Nephron (organoid): ENCODE measurements at regions not wholly inside any gene's neighbourhood (a gene's known extent, or its start where the extent isn't known, plus 50 kb on each side); places are given as distances from the start of the nearest gene placed in this dataset.

ENCODE experiments used
- H3K27ac Mint-ChIP-seq, 3 experiments: 2 replicates each; pipeline ENCODE4 v1.8.0; 2020; ENCODE audit warnings: mixed read lengths in 3 of 3, mild to moderate bottlenecking in 2 of 3, moderate library complexity in 1 of 3
- H3K27me3 Mint-ChIP-seq: 2 replicates; pipeline ENCODE4 v1.8.0; 2021; ENCODE audit warnings: low read depth, mild to moderate bottlenecking, moderate library complexity, mixed read lengths
- H3K36me3 Mint-ChIP-seq: 2 replicates; pipeline ENCODE4 v1.8.0; 2020; ENCODE audit warnings: low read depth, mixed read lengths
- H3K4me1 Mint-ChIP-seq: 2 replicates; pipeline ENCODE4 v1.8.0; 2020; ENCODE audit warnings: mixed read lengths
- H3K4me3 Mint-ChIP-seq, 3 experiments: 2 replicates each; pipeline ENCODE4 v1.8.0; 2020; ENCODE audit warnings: mild to moderate bottlenecking in 3 of 3, mixed read lengths in 3 of 3, moderate library complexity in 2 of 3
- H3K9me3 Mint-ChIP-seq: 2 replicates; pipeline ENCODE4 v1.8.0; 2020; ENCODE audit warnings: mixed read lengths
- TF ChIP-seq, protein P1 (sequence below), 3 experiments: fragments of 200-600 bp; sonication (generic); IDR thresholded peaks; one replicate each; pipeline ENCODE4 v1.5.0; 2021; ENCODE audit warnings: antibody characterized with exemption in 3 of 3; ENCODE audit not compliant: unreplicated experiment in 3 of 3

DNA sequence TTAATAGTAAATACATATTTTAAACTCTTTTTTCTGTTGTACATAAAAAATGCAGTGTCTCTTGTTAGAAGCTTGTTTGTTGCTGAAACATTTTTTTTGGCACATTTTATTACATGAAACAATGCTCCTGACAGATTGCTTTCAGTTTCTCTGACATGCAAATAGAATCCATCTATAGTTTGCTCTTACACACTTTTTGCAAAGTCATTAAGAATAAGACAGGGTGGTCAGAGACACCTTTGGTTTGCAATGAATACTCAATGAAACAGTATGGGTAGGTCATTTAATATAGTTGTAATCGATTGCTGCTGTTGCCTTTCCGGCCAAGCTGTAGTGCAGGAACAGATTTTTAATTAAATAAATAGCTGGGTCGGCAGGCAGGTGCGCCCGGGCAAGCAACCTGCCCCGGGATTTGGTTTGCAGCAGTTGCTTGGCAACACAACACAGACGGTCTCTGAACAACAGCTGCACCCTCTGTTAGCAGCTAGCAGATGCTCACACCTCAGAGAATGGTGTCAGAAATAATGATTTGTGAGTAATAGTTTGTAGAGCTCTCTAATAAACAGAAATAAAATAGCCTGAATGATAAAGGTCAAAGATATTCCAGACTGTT is 115.7 kb upstream of the CACNA2D1 start:
- peaks cover 8% of the 10 kb centered on the region for H3K4me1 Mint-ChIP-seq
- H3K9me3 Mint-ChIP-seq, result peaks cover 9% of the 10 kb centered on the region
- H3K27me3 Mint-ChIP-seq, result no peaks in the 10 kb centered on the region

GRCh38 chr7:82549616-82550285 is 106.2 kb upstream of the CACNA2D1 start:
- peaks cover 19% of the 10 kb centered on the region for H3K9me3 Mint-ChIP-seq
- TF ChIP-seq, protein P1, sequence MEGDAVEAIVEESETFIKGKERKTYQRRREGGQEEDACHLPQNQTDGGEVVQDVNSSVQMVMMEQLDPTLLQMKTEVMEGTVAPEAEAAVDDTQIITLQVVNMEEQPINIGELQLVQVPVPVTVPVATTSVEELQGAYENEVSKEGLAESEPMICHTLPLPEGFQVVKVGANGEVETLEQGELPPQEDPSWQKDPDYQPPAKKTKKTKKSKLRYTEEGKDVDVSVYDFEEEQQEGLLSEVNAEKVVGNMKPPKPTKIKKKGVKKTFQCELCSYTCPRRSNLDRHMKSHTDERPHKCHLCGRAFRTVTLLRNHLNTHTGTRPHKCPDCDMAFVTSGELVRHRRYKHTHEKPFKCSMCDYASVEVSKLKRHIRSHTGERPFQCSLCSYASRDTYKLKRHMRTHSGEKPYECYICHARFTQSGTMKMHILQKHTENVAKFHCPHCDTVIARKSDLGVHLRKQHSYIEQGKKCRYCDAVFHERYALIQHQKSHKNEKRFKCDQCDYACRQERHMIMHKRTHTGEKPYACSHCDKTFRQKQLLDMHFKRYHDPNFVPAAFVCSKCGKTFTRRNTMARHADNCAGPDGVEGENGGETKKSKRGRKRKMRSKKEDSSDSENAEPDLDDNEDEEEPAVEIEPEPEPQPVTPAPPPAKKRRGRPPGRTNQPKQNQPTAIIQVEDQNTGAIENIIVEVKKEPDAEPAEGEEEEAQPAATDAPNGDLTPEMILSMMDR (IDR thresholded peaks at IDR 0.05; ENCODE audit: unreplicated experiment in 3 of 3), result no peak
- no peak overlapping the region for H3K4me3 Mint-ChIP-seq
- H3K27me3 Mint-ChIP-seq, result no peaks in the 10 kb centered on the region
- H3K36me3 Mint-ChIP-seq, result no peaks in the 10 kb centered on the region
- no peak overlapping the region for H3K27ac Mint-ChIP-seq
- H3K4me1 Mint-ChIP-seq, result no peaks in the 10 kb centered on the region

More for the DNA sequence above, 115.7 kb upstream of the CACNA2D1 start:
- Mint-ChIP-seq H3K36me3 (no peaks in the 10 kb centered on the region), H3K4me3 (no peak overlapping the region), H3K27ac (no peak overlapping the region)
- TF ChIP-seq, protein P1 (IDR thresholded peaks at IDR 0.05; ENCODE audit: unreplicated experiment in 3 of 3), result no peak

GRCh38 chr7:82548141-82548688 is 104.6 kb upstream of the CACNA2D1 start:
- no peaks in the 10 kb centered on the region for H3K36me3 Mint-ChIP-seq
- no peak overlapping the region for H3K4me3 Mint-ChIP-seq
- H3K27me3 Mint-ChIP-seq, result no peaks in the 10 kb centered on the region
- TF ChIP-seq, protein P1 (IDR thresholded peaks at IDR 0.05; ENCODE audit: unreplicated experiment in 3 of 3), result no peak
- no peak overlapping the region for H3K27ac Mint-ChIP-seq
- H3K4me1 Mint-ChIP-seq, result no peaks in the 10 kb centered on the region
- H3K9me3 Mint-ChIP-seq, result peaks cover 9% of the 10 kb centered on the region

- Mint-ChIP-seq H3K4me1 (no peaks in the 10 kb centered on the region), H3K27ac (no peak overlapping the region), H3K9me3 (peaks cover 6% of the 10 kb centered on the region), H3K27me3 (no peaks in the 10 kb centered on the region), H3K4me3 (no peak overlapping the region), H3K36me3 (no peaks in the 10 kb centered on the region)
- TF ChIP-seq, protein P1 (IDR thresholded peaks at IDR 0.05; ENCODE audit: unreplicated experiment in 3 of 3), result no peak
Measured at GRCh38 chr7:82542665-82543064, 99.1 kb upstream of the CACNA2D1 start.

DNA sequence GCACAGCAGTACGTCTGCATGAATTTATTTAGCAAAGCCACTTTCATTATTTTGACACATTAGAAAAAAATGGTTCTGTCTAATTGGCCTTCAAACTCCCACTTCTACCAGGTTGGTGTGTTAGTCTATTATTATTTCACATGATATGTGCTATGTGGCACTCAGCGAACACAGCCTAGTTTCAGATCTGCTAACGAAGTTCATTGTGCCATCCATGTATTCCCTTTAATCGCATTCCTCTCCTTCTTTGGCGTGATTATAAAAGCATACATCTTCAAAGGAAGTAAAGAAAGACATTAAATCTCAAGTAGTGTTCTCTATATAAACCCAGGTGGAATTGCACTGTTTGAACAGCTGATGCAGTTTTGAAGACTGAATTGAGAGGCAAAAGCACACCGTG is 96.4 kb upstream of the CACNA2D1 start:
- TF ChIP-seq, protein P1 (IDR thresholded peaks at IDR 0.05; ENCODE audit: unreplicated experiment in 3 of 3), result no peak
- no peak overlapping the region for H3K27ac Mint-ChIP-seq
- H3K9me3 Mint-ChIP-seq, result peaks cover 6% of the 10 kb centered on the region

More for the DNA sequence above, 96.4 kb upstream of the CACNA2D1 start:
- Mint-ChIP-seq H3K36me3 (no peaks in the 10 kb centered on the region), H3K4me1 (no peaks in the 10 kb centered on the region), H3K27me3 (no peaks in the 10 kb centered on the region), H3K4me3 (no peak overlapping the region)
